ENCODE measurements at regions not wholly inside any gene's neighbourhood (a gene's known extent, or its start where the extent isn't known, plus 50 kb on each side); places are given as distances from the start of the nearest gene placed in this dataset. TPM values are rescaled to one million over a fixed set of nuclear protein-coding genes. Genes with fewer than 3 reads are reported as not detected.

Small RNA genes in the stretch of these regions (small RNA-seq; reads per million reads assigned to genes)
- gene AC005345.1 (ENCODE audit: low replicate concordance) (not detected), gene RF00019 (ENCODE audit: low replicate concordance) (not detected), gene RNU1-142P (ENCODE audit: low replicate concordance) (not detected)
